ENCODE measurements at regions not wholly inside any gene's neighbourhood (a gene's known extent, or its start where the extent isn't known, plus 50 kb on each side); places are given as distances from the start of the nearest gene placed in this dataset.

GRCh38 chr6:104357928-104358327, 501.8 kb downstream of the HACE1 start:
- Mint-ChIP-seq H3K4me1 (no peaks in the 10 kb centered on the region), H3K36me3 (ENCODE audit: low read depth) (no peaks in the 10 kb centered on the region), H3K4me3 (no peak overlapping the region), H3K27ac (no peak overlapping the region), H3K27me3 (ENCODE audit: low read depth, poor library complexity) (peaks cover 3% of the 10 kb centered on the region), H3K9me3 (no peaks in the 10 kb centered on the region)
- no peak for TF ChIP-seq CTCF (IDR thresholded peaks at IDR 0.05)
- DNase-seq, result no peak

GRCh38 chr6:104356197-104356596, 503.5 kb downstream of the HACE1 start:
- TF ChIP-seq CTCF (IDR thresholded peaks at IDR 0.05), result no peak
- Mint-ChIP-seq H3K9me3 (no peaks in the 10 kb centered on the region), H3K27ac (no peak overlapping the region), H3K27me3 (ENCODE audit: low read depth, poor library complexity) (peaks cover 3% of the 10 kb centered on the region), H3K4me1 (no peaks in the 10 kb centered on the region), H3K36me3 (ENCODE audit: low read depth) (no peaks in the 10 kb centered on the region), H3K4me3 (no peak overlapping the region)
- no peak for DNase-seq

DNA sequence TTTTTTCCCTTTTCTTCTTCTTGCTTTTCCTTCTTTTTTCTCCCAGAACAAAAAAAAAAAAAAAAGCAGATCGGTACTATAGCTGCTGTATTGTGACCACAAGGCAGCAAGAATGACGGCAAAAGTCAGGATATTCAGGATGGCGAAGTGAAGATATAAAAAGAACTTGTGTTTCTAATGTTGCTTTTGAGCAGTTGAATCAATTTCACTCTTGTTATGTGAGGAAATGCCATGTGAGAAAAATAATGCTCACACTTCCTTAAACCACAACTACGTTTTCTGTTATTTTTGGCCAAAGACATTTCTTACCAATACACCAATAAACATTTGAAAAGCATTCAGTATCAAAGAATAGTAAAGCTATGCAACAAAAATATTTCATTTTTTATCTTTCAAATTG, 510.5 kb downstream of the HACE1 start:
- no peaks in the 10 kb centered on the region for H3K4me1 Mint-ChIP-seq
- no peak for DNase-seq
- H3K36me3 Mint-ChIP-seq (ENCODE audit: low read depth), result no peaks in the 10 kb centered on the region

DNA sequence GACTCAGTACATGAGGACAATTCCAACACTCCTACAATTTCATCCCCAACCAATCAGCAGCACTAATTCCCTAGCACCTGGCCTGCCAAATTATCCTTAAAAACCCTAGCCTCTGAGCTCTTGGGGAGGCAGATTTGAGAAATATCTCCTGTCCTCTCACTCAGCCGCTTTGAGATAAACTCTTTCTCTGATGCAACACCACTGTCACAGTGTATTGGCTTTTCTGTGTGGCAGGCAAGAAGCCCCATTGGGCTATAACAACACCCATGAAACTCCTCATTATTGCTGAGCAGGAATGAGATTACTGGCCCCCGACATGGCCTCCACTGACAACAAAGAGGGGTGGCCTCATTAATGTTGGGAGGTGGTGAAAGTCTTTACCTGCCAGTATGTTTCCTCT, 515.5 kb downstream of the HACE1 start:
- DNase-seq, result no peak
- no peaks in the 10 kb centered on the region for H3K36me3 Mint-ChIP-seq (ENCODE audit: low read depth)
- H3K4me3 Mint-ChIP-seq, result no peak overlapping the region
- no peaks in the 10 kb centered on the region for H3K27me3 Mint-ChIP-seq (ENCODE audit: low read depth, poor library complexity)
- no peaks in the 10 kb centered on the region for H3K4me1 Mint-ChIP-seq
- no peak overlapping the region for H3K27ac Mint-ChIP-seq
- peaks cover 17% of the 10 kb centered on the region for H3K9me3 Mint-ChIP-seq
- TF ChIP-seq CTCF (IDR thresholded peaks at IDR 0.05), result no peak

More for the DNA sequence above, 510.5 kb downstream of the HACE1 start:
- no peak for TF ChIP-seq CTCF (IDR thresholded peaks at IDR 0.05)
- no peak overlapping the region for H3K27ac Mint-ChIP-seq
- peaks cover 13% of the 10 kb centered on the region for H3K9me3 Mint-ChIP-seq
- H3K27me3 Mint-ChIP-seq (ENCODE audit: low read depth, poor library complexity), result no peaks in the 10 kb centered on the region
- H3K4me3 Mint-ChIP-seq, result no peak overlapping the region

- Mint-ChIP-seq H3K27me3 (ENCODE audit: low read depth, poor library complexity) (no peaks in the 10 kb centered on the region), H3K4me3 (no peak overlapping the region), H3K36me3 (ENCODE audit: low read depth) (no peaks in the 10 kb centered on the region), H3K9me3 (no peaks in the 10 kb centered on the region), H3K27ac (no peak overlapping the region), H3K4me1 (no peaks in the 10 kb centered on the region)
- no peak for TF ChIP-seq CTCF (IDR thresholded peaks at IDR 0.05)
- DNase-seq, result no peak
These were observed 527.4 kb downstream of the HACE1 start for GRCh38 chr6:104332364-104332763.

- no peak overlapping the region for H3K4me3 Mint-ChIP-seq
- H3K27me3 Mint-ChIP-seq (ENCODE audit: low read depth, poor library complexity), result no peaks in the 10 kb centered on the region
- no peaks in the 10 kb centered on the region for H3K4me1 Mint-ChIP-seq
- no peaks in the 10 kb centered on the region for H3K9me3 Mint-ChIP-seq
- no peaks in the 10 kb centered on the region for H3K36me3 Mint-ChIP-seq (ENCODE audit: low read depth)
- TF ChIP-seq CTCF (IDR thresholded peaks at IDR 0.05), result no peak
- no peak overlapping the region for H3K27ac Mint-ChIP-seq
- no peak for DNase-seq
These were observed 533.3 kb downstream of the HACE1 start for GRCh38 chr6:104326173-104327001.

Data from nephron progenitor cell (in vitro differentiated cells).